HG03103 (cell line): ENCODE measurements at regions not wholly inside any gene's neighbourhood (a gene's known extent, or its start where the extent isn't known, plus 50 kb on each side); places are given as distances from the start of the nearest gene placed in this dataset.
"Not testable (repeated sequence)": the region's sequence is repeated elsewhere in the genome, so short reads cannot be mapped to it uniquely, and the experiment has no call there.

Experiments
- ATAC-seq: cut with Tn5 transposase; IDR thresholded peaks from one replicate; pipeline ENCODE4 v1.9.1; 2021; ENCODE audit warnings: low read depth; ENCODE audit not compliant: unreplicated experiment

- ATAC-seq: no peak
Observed at GRCh38 chrX:20718592-20719380, 452.1 kb upstream of the RPS6KA3 start.

DNA sequence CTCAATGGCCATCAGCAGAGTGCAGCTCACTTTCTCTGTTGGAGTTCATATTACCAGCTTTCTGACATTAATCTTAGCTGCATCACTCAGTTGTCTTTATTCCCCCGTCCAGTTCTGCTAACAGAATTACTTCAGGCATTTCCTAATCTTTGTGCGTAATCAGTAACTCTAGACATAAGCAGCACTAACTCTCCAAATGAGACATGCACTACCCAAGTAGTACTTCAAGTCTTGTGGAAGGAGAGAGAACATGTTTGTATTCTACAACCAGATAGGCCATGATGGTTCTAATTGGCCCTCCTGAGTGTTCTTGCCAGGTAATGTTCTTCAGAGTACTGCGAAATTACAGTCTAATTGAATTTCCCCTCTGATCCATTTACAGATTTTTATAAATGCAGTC is 448.5 kb upstream of the RPS6KA3 start:
- no peak for ATAC-seq

DNA sequence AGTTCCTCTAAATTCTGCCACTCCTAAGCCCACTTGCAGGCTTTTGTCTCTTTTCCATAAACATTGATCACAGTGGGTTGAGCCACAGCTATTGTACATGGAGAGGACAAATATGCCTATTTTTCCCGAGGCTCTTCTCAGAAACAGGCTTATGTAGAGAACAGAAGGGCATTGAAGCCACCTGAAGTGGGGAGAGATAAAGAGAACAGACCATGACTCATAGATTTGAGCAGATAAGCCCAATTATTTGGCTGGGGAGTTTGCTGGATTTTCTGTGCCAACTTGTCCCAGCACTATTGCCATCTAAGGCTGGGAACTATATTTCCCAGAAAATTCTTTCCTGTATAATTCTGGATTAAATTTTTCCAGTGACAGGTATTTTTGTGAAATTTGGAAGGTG is 446.1 kb upstream of the RPS6KA3 start:
- no peak for ATAC-seq

DNA sequence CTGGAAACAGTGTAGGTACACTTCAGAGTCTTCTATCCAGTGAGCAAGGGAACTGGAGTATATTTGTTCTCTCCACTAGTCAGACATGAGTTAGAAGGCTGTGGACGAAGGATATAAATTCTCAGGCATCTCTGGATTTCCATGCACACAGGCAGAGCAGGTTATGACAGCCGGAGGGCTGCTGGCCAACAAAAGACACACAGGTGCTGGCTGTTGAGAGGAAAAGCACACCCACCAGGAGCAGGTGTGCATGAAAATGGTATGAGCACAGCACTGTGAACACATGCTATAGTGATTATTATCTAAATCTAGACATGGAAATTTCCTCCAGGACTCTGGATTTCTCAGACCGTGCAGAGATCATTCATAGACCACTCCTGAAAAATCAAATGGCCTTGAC is 444.7 kb upstream of the RPS6KA3 start:
- no peak for ATAC-seq

DNA sequence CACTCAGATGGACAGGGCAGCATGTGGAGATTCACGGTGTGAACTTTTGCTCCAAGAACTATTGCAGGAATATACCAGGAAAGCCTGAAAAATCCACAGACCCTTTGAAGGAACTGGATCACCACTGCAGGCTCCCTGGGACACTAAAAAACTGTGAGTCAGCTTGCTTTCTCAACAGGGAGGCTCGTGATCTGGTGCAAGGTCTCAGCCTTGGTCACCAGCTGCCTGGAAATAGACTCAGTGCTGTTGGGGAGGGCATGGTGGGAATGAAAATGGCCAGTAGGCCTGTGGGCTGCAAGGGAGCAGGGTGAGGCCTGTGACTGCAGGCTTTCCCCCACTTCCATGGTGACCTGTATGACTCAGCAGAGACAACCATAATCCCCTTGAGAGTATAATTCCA is 426.4 kb upstream of the RPS6KA3 start:
- ATAC-seq: no peak

DNA sequence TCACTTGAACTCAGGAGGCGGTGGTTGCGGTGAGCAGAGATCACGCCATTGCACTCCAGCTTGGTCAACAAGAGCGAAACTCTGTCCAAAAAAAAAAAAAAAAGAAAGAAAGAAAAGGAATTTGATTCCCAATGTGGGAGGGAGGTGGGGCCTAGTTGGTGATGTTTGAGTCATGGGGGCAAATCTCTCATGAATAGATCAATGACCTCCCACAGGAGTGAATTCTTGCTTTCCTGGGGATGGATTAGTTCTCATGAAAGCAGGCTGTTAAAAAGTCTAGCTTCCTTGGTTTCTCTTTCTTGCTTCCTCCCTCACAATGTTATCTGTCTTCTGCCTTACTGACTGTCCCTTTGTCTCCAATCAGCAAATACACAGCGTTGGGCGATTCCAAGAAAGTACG is 419.5 kb upstream of the RPS6KA3 start:
- ATAC-seq: no peak

- ATAC-seq: no peak
Observed at GRCh38 chrX:20685652-20686051, 418.9 kb upstream of the RPS6KA3 start.

DNA sequence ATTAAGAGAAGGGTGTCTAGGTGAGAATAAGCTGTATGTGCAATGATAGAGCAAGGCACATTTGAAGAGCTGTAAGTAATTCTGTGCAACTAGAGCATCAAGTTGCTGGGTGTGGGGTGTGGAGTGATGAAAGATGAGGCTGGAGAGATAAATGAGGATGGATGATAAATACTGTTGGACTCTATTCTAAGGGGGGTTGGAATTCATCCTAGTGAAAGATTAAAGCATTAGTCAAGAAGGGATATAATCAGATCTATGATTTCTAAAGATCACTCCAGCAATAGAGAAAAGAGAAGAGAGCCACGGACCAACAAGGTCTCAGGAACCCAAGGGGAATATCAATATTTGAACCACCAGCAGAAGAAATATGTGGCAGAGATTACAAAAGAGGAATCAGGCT is 415.0 kb upstream of the RPS6KA3 start:
- ATAC-seq: no peak

- no peak for ATAC-seq
Observed at GRCh38 chrX:20680998-20681397, 414.3 kb upstream of the RPS6KA3 start.

GRCh38 chrX:20672476-20672875 is 405.8 kb upstream of the RPS6KA3 start:
- ATAC-seq: no peak

DNA sequence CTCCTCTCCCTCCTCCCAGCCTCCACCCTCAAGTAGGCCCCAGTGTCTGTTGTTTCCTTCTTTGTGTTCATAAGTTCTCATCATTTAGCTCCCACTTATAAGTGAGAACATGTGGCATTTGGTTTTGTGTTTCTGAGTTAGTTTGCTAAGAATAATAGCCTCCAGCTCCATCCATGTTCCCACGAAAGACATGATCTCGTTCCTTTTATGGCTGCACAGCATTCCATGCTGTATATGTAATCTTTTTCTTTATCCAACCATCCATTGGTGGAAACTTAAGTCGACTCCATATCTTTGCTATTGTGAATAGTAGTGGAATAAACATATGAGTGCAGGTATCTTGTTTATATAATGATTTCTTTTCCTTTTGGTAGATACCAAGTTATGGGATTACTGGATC is 405.0 kb upstream of the RPS6KA3 start:
- ATAC-seq: not testable (repeated sequence)

DNA sequence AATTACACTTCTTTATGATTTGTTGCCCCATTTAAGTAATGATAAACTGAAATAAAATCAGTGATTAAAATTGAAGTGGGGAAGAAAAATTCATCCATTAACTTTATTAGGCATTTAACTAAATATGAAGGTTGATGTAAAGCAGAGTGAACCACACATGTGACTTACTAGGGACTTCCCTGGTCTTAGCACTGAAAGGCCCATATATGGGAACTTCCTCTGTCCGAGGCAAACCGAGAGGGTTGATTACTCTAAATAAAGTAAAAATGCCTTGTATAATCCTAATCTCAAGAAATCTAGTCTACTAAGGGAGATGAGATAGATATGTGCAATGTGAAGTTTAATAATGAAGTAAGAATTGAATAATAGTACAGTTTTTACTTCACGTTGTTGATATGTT is 403.9 kb upstream of the RPS6KA3 start:
- ATAC-seq: no peak

DNA sequence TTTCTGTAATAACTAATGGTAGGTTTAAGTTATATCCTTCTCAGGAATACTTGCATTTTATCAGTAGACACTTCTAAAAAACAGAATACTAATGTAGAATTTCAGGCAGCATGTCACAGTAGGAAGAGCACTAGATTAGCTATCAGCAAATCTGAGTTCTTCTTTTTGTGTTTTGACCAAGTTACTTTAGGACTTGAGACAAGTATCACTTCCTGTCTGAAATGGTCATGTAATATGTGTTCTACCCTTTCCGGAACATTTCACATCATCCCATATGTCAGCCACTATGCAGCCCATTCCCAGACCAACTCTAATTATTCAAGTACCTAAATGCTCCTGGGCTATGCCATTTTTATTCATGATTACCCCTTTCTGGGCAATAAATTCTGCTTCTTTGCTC is 401.8 kb upstream of the RPS6KA3 start:
- ATAC-seq: no peak

GRCh38 chrX:20666331-20666730 is 399.6 kb upstream of the RPS6KA3 start:
- no peak for ATAC-seq

- no peak for ATAC-seq
Observed at GRCh38 chrX:20665481-20665880, 398.8 kb upstream of the RPS6KA3 start.

GRCh38 chrX:20664774-20665173 is 398.1 kb upstream of the RPS6KA3 start:
- no peak for ATAC-seq

- ATAC-seq: no peak
Observed at GRCh38 chrX:20664131-20664530, 397.4 kb upstream of the RPS6KA3 start.

DNA sequence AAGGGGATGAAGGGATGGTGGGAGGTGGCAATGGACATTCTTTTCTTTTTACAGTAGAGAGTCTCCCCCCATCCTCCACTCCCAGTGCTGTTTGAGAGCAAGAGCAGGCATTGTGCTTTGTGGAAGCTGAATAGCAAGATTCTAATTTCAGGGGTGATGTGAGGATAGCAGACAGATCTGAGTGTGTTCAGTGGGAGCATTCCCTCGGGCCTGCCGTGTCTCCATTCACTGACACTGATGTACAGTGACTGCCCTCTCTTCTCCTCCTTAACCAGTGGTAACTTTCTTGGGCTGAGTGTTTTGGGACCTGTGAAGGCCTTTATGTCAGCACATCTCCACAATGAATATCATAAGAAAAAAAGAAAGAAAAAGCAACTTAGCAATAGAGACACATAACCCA is 396.6 kb upstream of the RPS6KA3 start:
- no peak for ATAC-seq

DNA sequence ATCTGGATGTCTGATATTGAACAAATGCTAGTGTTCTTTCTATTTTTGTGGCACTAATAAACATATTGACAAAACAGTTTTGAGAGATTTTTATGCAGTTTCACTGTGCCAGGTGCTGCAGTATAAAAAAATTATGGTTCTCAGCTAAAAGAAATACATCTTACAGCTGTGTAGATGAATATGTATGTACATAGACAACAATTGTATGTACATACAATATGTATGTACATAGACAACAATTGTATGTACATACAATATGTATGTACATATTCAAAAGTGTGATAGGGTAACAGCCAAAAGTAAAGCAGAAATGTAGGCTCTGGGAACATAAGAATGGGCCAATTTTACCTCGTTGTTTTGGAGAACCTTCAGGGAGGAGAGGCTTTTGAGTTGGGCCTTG is 390.0 kb upstream of the RPS6KA3 start:
- no peak for ATAC-seq

DNA sequence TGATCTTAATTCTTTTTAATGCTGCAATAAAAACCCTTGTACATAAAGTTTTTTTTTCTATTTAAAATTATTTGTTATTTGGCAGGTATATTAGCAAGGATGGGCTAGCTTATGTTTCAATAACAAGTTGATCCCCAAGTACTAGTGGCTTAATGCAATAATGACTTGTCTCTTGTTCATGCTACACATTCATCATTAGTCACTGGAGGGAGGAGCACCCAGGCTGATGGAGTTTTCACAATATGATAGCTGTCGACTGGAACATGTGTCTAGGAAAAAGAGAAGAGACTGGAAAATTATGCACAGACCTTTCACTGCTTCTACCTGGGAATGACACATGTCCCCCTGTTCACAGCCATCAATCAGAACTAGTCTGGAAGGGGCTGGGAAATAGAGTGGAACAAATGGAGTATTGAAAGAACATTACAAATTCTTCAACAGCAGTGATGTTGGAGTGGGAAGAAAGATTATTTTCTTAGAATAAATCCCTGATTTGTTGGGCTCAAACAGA is 387.9 kb upstream of the RPS6KA3 start:
- ATAC-seq: no peak

- ATAC-seq: no peak
Observed at GRCh38 chrX:20653070-20653469, 386.4 kb upstream of the RPS6KA3 start.

DNA sequence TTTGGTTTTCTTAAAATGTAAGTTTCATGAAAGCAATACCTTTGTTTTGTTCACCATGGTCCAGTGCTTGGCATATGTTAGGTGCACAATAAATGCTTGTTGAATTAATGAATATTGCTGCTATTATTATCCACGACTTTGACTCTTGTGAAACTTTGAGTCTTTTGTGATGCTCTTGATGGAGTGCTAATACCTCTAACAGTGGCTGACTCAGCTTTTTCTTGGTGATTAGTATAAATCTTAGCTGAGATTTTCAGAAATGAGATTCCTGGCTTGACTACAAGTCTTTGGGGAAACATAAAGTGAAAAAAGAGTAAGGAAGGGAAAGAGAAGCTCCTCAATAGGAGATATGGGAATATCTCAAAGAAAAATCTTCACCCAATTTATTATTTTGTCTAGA is 375.2 kb upstream of the RPS6KA3 start:
- ATAC-seq: no peak

- no peak for ATAC-seq
Observed at GRCh38 chrX:20639115-20639514, 372.4 kb upstream of the RPS6KA3 start.
